ENCODE measurements at regions not wholly inside any gene's neighbourhood (a gene's known extent, or its start where the extent isn't known, plus 50 kb on each side); places are given as distances from the start of the nearest gene placed in this dataset.

GRCh38 chr9:79259858-79260257 lies 311.9 kb upstream of the TLE4 start:
- H2BK15ac ChIP-seq (ENCODE audit: low read length), result no peak overlapping the region
- WGBS, 2 experiments (ENCODE audit: extremely low coverage in 1 of 2, insufficient coverage in 1 of 2, insufficient read length in 1 of 2, insufficient replicate concordance in 2 of 2, low coverage in 1 of 2, low lambda C conversion rate in 2 of 2, missing lambda C conversion rate in 1 of 2), result 92% methylated on average over 4 of the region's 4 CpGs; no CpG with 5 or more reads in 1 of the 2 experiments
- H3K79me2 ChIP-seq (ENCODE audit: control insufficient read depth in 1 of 2, insufficient read depth in 2 of 2, low read length in 2 of 2), result no peaks in the 10 kb centered on the region
- no peak overlapping the region for H2BK12ac ChIP-seq (ENCODE audit: low read depth, low read length)
- no peaks in the 10 kb centered on the region for H3K23me2 ChIP-seq (ENCODE audit: low read depth, low read length)
- no peak overlapping the region for H2BK120ac ChIP-seq (replicated peaks; ENCODE audit: low read depth, low read length)
- H2BK5ac ChIP-seq (ENCODE audit: low read depth, low read length), result no peak overlapping the region
- H3K14ac ChIP-seq (ENCODE audit: insufficient read length), result no peak overlapping the region
- no peak overlapping the region for H4K5ac ChIP-seq (ENCODE audit: insufficient read length, low read depth, low read length)
- no peak overlapping the region for H2BK20ac ChIP-seq (ENCODE audit: low read length)
- no peak overlapping the region for H3K9ac ChIP-seq (replicated peaks in 1 of 4; ENCODE audit: extremely low read depth in 1 of 4, low read depth in 3 of 4, low read length in 3 of 4)
- peaks cover 0 to 9% (median under 1%) of the 10 kb centered on the region in 4 experiments; a peak in 3 of 7 replicates for H3K4me1 ChIP-seq (replicated peaks in 1 of 4; ENCODE audit: control insufficient read depth in 3 of 4, insufficient read depth in 4 of 4, low read length in 3 of 4)
- no peak overlapping the region for H3K18ac ChIP-seq (ENCODE audit: extremely low read depth, low read length)
- no peak overlapping the region for H3K4ac ChIP-seq (replicated peaks; ENCODE audit: insufficient read length, low read depth, low read length)
- no peak overlapping the region for H3K23ac ChIP-seq (ENCODE audit: insufficient read length)
- H2AK5ac ChIP-seq (ENCODE audit: low read depth, low read length), result no peak overlapping the region
- H3K9me3 ChIP-seq (ENCODE audit: insufficient read depth in 2 of 2, low read depth in 1 of 2, low read length in 1 of 2), result no peaks in the 10 kb centered on the region
- no peak overlapping the region for H3K4me2 ChIP-seq (ENCODE audit: insufficient read depth in 1 of 2, low read depth in 2 of 2, low read length in 2 of 2)
- H3K36me3 ChIP-seq (ENCODE audit: control insufficient read depth in 2 of 4, insufficient read depth in 4 of 4, low read length in 3 of 4), result no peaks in the 10 kb centered on the region
- H2AFZ ChIP-seq (ENCODE audit: low read length), result no peak overlapping the region
- no peaks in the 10 kb centered on the region for H3K79me1 ChIP-seq (ENCODE audit: low read depth, low read length)
- H4K8ac ChIP-seq (ENCODE audit: extremely low read depth, insufficient read depth, low read length), result no peak overlapping the region
- CTCF ChIA-PET (ENCODE audit: partially characterized antibody), result interaction anchor here (1.1 to 1.7 kb wide), 2 partner anchors 29 to 66 kb away, joined by 3 to 5 read pairs; no protein-coding TSS in a partner anchor
- DNase-seq (ENCODE audit: low read depth in 1 of 2, low spot score in 2 of 2), result no peak
- no peak overlapping the region for H3K27ac ChIP-seq (ENCODE audit: low read depth, low read length)
- POLR2A ChIA-PET (ENCODE audit: partially characterized antibody), result no interaction called here
- no peaks in the 10 kb centered on the region for H3K27me3 ChIP-seq (replicated peaks in 1 of 4; ENCODE audit: control insufficient read depth in 3 of 4, extremely low read depth in 1 of 4, insufficient read depth in 3 of 4, low read length in 3 of 4)
- no peak overlapping the region for H3K4me3 ChIP-seq (ENCODE audit: extremely low read depth in 1 of 4, insufficient read depth in 2 of 4, low read depth in 3 of 4, low read length in 4 of 4)
- no peak for FAIRE-seq
- no peak overlapping the region for H4K91ac ChIP-seq (replicated peaks; ENCODE audit: insufficient read length, low read length)
- H3K56ac ChIP-seq (replicated peaks; ENCODE audit: insufficient read length, low read depth, low read length), result no peak overlapping the region
- no peaks in the 10 kb centered on the region for H4K20me1 ChIP-seq (replicated peaks in 1 of 2; ENCODE audit: control insufficient read depth in 1 of 2, insufficient read depth in 2 of 2, low read length in 2 of 2)
- TF ChIP-seq CHD7 (IDR thresholded peaks at IDR 0.05; ENCODE audit: insufficient replicate concordance, low read length), result no peak
